ENCODE measurements at regions not wholly inside any gene's neighbourhood (a gene's known extent, or its start where the extent isn't known, plus 50 kb on each side); places are given as distances from the start of the nearest gene placed in this dataset.
"Not testable (repeated sequence)": the region's sequence is repeated elsewhere in the genome, so short reads cannot be mapped to it uniquely, and the experiment has no call there.

- no peak for TF ChIP-seq CTCF (IDR thresholded peaks at IDR 0.05; ENCODE audit: low read depth, low read length, missing control alignments)
- in situ Hi-C loops (cut with HindIII; ENCODE audit: low sequenced_read_pairs) = no loop called here
- DNase-seq (ENCODE audit: low read depth) = no peak
- no peak overlapping the region for H3K4me3 ChIP-seq (ENCODE audit: low read depth, low read length)
Measured at GRCh38 chr3:166685246-166685645, 694.9 kb downstream of the ZBBX start.

- H3K4me3 ChIP-seq (ENCODE audit: low read depth, low read length); in situ Hi-C loops (cut with HindIII; ENCODE audit: low sequenced_read_pairs); DNase-seq (ENCODE audit: low read depth): not testable (repeated sequence)
Measured at GRCh38 chr3:166684077-166684476, 696.0 kb downstream of the ZBBX start.

- no peak for DNase-seq (ENCODE audit: low read depth)
- in situ Hi-C loops (cut with HindIII; ENCODE audit: low sequenced_read_pairs) = no loop called here
- no peak overlapping the region for H3K4me3 ChIP-seq (ENCODE audit: low read depth, low read length)
- TF ChIP-seq CTCF (IDR thresholded peaks at IDR 0.05; ENCODE audit: low read depth, low read length, missing control alignments) = no peak
Measured at GRCh38 chr3:166669781-166670180, 710.3 kb downstream of the ZBBX start.

- no peak overlapping the region for H3K4me3 ChIP-seq (ENCODE audit: low read depth, low read length)
- no peak for TF ChIP-seq CTCF (IDR thresholded peaks at IDR 0.05; ENCODE audit: low read depth, low read length, missing control alignments)
- in situ Hi-C loops (cut with HindIII; ENCODE audit: low sequenced_read_pairs) = no loop called here
- no peak for DNase-seq (ENCODE audit: low read depth)
Measured at GRCh38 chr3:166663194-166663593, 716.9 kb downstream of the ZBBX start.

GRCh38 chr3:166661621-166662020 is 718.5 kb downstream of the ZBBX start:
- H3K4me3 ChIP-seq (ENCODE audit: low read depth, low read length) = no peak overlapping the region
- DNase-seq (ENCODE audit: low read depth) = no peak
- TF ChIP-seq CTCF (IDR thresholded peaks at IDR 0.05; ENCODE audit: low read depth, low read length, missing control alignments) = no peak
- in situ Hi-C loops (cut with HindIII; ENCODE audit: low sequenced_read_pairs) = no loop called here

- in situ Hi-C loops (cut with HindIII; ENCODE audit: low sequenced_read_pairs) = no loop called here
- DNase-seq (ENCODE audit: low read depth) = no peak
- TF ChIP-seq CTCF (IDR thresholded peaks at IDR 0.05; ENCODE audit: low read depth, low read length, missing control alignments) = no peak
- H3K4me3 ChIP-seq (ENCODE audit: low read depth, low read length) = no peak overlapping the region
Measured at GRCh38 chr3:166660962-166661361, 719.1 kb downstream of the ZBBX start.

GRCh38 chr3:166637984-166638530 is 742.0 kb downstream of the ZBBX start:
- no peak for TF ChIP-seq CTCF (IDR thresholded peaks at IDR 0.05; ENCODE audit: low read depth, low read length, missing control alignments)
- in situ Hi-C loops (cut with HindIII; ENCODE audit: low sequenced_read_pairs) = no loop called here
- no peak overlapping the region for H3K4me3 ChIP-seq (ENCODE audit: low read depth, low read length)
- DNase-seq (ENCODE audit: low read depth) = no peak
